ENCODE measurements at regions not wholly inside any gene's neighbourhood (a gene's known extent, or its start where the extent isn't known, plus 50 kb on each side); places are given as distances from the start of the nearest gene placed in this dataset.

DNA sequence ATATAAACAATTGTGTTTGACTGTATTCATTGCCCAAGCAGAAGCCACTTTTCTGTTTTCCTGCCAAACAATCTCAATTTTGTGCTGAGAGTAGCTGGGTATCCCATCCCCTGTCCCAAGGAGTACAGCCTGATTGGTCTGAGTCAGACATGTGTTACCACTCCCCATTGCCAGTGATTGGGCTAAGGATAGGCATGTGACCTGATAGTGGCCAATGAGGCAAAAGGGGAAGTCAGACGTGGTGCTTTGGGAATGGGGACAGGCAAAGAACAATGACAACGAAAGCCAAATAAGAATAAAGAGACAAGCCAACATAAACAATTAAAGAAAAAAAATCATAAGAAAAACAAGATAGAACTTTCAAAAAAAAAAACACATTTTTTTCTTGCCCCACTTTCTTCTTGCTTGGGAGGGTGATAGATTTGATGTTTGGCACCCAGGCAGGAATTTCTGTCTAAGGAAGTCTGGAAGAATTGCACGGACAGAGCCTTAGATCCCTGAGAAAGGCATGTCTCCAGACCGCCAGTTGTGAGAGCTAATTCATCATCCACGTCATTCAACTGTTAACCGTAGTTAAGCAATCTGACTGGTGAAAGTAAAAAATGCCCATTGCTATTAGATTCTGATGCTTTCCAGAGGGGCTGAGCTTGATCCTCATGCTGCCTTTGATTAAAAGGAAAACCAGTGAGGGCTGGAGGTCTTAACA is 626.6 kb upstream of the TMEM132C start:
- in situ Hi-C loops (cut with MboI; ENCODE audit: low sequenced_read_pairs), result no loop called here

DNA sequence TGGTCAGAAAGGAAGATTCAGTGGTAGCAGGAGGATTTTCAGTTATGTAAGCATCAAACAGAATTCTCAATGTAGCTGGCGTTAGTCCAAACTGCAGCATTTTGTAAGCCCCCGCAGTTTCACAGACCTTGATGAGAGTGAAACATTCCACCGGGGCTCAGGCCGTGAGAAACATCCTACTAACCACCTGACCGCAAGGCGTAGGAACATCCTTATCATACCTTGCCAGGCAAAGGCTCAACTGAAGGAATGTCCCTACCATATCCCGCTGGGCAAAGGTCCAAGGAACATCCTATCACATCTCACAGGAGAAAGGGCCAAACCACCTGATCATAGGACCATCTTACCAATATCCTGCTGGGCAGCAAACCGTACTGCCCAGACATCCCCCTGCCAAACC is 624.8 kb upstream of the TMEM132C start:
- in situ Hi-C loops (cut with MboI; ENCODE audit: low sequenced_read_pairs), result no loop called here

DNA sequence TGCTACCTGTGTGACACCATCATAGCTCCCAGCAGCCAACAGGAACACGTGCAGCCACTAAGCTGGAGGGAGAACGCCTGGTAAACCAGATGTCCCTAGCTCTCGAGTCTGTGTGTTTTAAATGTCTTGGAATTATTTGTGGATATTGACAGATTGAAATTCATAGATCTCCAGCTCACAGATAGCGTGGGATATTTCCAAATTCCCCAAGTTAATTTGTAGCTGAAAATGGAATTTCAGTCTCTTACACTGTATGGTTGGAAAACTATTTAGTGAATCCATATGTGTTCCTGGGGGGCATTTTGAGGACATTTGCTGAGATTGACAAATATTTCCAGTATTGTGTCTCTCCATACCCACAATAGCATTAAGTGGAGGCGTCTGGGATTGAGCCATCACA is 618.6 kb upstream of the TMEM132C start:
- in situ Hi-C loops (cut with MboI; ENCODE audit: low sequenced_read_pairs), result no loop called here

DNA sequence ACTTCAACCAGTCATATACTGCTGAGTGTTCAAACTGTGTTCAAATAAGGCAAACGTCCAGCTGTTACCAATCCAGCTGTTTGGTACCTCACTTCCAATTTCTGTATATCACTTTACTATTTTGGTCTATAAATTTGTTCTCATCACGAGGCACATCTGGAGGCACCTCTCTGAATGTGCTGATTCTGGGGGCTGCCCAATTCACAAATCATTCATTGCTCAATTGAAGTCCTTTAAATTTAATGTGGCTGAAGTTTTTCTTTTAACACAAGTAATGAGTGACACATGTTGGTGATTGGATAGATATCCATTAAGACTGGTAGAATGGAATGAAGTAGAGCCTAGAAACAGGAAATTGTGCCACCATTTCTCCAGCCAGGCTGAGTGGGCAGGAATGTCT is 617.0 kb upstream of the TMEM132C start:
- in situ Hi-C loops (cut with MboI; ENCODE audit: low sequenced_read_pairs), result no loop called here

DNA sequence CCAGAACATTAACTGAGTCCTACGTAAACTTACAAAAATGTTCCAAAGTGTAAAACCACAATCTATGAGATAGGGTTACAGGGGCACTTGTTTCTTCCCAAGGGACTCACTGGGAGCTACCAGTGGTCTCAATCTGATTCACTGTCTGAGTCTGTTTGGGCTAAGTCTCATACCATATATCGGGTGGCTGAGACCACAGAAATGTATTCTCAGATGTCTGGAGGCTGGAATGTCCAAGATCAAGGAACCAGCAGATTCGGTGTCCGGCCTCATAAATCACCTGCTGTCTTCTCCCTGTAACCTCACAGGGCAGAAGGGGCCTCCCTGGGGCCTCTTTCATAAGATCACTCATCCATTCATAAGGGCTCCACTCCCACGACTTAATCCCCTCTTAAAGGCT is 616.3 kb upstream of the TMEM132C start:
- in situ Hi-C loops (cut with MboI; ENCODE audit: low sequenced_read_pairs), result no loop called here

DNA sequence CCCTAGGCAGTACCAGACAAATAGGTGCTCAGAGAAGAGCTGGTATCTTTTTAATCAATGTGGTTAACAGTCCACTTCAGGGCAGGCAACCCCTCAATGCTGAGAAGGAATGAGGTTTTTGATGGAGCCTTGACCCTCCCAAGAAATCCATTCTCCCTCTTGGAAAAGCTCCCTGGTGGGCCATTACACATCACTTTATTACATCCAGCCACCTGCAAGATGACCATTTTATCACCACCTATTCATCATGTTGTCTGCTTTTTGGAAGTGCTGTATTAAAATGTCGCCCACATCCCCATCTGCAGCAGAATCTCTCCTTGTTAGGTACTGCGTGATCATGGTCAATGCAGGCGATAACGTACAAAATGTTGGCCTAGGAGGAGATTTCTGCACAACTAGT is 614.7 kb upstream of the TMEM132C start:
- in situ Hi-C loops (cut with MboI; ENCODE audit: low sequenced_read_pairs), result no loop called here

DNA sequence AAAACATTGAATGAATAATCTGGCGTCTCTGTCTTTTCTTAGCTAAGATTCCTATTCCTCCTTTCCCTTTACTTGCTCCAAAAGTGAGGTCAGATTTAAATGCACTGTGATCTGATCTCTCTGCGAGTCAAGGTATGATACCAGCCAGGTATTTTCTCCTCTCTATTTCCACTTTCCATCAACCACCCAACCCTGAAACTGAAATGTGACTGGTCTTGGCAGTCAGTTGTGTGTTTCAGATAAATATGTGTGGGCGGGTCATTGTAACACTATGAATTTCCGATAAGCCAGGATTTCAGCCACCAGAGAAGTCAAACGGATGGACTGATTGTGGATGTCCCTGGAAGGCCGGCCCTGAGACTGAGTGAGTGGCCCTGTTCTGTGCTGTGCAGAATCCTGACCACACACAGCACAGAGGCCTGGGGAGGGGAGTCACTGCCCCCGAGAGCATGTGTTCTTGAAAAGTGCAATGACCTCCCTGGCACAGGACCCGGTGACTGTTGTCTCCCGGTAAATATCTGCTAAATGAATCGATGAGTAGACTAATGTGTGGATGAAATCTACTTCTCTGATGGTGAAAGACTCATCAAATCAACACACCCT is 612.5 kb upstream of the TMEM132C start:
- in situ Hi-C loops (cut with MboI; ENCODE audit: low sequenced_read_pairs), result no loop called here

DNA sequence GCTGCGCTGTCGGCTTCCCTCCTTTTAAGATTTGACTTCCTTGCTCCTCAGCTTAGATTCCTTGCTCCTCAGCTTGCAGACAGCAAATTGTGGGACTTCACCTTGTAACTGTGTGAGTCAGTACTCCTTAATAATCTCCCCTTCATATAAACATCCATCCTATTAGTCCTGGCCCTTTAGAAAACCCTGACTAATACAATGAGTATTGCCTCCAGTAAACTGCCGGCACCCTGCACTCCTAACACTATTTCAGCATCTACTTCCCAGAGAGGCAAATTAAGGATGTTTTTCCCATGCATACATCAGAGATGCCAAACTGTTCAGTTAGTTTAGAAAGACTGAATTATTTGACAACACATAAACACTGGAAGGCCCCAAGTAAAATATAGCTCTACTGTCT is 611.3 kb upstream of the TMEM132C start:
- in situ Hi-C loops (cut with MboI; ENCODE audit: low sequenced_read_pairs), result no loop called here

DNA sequence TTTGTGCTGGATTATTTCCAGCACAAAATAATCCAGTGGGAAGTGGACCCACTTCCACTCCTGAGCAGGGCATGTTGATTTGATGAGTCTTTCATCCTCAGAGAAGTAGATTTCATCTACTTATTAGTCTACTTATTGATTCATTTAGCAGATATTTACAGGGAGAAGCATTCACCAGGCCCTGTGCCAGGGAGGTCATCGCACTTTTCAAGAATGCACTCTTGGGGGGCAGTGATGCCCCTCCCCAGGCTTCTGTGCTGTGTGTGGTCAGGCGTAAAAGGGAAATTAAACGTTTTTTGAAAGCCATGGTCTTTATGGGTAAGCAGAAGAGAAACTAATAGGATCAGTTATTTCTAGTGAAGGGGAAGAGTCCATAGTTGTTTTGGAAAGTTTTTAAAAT is 610.7 kb upstream of the TMEM132C start:
- in situ Hi-C loops (cut with MboI; ENCODE audit: low sequenced_read_pairs), result no loop called here

DNA sequence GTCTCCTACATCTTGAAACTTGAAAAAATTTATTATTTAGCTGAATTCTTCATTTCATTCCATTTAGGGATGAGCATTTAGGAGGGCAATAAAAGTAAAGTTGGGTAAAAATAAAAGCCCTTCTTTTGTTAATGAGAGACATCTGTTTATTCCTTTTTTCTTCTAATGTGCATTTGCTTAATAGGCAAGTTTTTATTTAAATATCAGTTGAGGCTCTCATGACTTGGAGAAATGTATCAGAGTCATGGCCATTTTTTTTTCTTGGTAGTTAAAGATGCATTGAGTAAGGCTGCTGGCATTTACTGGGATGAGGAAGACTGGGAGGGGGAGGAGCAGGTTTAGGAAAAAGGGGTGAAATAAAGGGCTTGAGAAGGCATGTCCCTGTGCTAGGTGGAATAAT is 609.9 kb upstream of the TMEM132C start:
- in situ Hi-C loops (cut with MboI; ENCODE audit: low sequenced_read_pairs), result no loop called here

DNA sequence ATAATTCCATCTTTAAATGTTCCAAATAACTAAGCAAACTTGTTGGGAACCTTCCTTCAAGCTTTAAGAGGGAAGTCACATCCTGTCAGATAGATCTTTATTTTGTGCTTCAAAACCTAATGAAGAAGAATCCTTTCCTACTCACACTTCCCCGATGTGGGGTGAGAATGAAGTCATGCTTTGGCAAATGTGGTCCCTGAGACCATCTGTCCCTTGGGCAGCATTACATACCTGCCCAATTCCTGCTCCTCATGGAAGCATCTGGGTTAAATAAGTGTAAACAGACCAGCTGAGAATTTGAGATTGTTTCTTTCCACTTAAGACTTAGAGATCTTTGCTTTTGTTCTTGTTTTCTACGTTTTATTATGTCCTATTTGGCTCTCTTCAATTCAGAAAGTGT is 606.0 kb upstream of the TMEM132C start:
- in situ Hi-C loops (cut with MboI; ENCODE audit: low sequenced_read_pairs), result no loop called here

DNA sequence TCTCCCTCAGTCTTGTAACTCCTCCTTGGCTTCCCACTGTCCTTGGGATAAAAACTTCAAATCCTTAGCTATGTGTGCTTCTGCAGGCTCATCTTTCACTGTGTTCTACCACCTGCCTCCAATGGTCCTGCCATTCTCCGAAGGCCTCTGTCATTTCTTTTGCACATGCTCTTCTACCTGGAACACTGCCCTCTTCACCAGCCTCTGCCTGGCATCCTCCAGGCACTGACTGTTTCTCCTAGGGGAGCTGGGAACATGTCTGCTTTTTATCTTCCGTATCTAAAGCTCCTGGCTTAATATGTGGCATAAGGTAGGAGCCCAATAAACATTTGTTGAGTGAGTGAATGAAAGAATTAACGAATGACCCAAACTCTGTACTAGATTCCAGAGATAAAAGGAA is 603.3 kb upstream of the TMEM132C start:
- in situ Hi-C loops (cut with MboI; ENCODE audit: low sequenced_read_pairs), result no loop called here

DNA sequence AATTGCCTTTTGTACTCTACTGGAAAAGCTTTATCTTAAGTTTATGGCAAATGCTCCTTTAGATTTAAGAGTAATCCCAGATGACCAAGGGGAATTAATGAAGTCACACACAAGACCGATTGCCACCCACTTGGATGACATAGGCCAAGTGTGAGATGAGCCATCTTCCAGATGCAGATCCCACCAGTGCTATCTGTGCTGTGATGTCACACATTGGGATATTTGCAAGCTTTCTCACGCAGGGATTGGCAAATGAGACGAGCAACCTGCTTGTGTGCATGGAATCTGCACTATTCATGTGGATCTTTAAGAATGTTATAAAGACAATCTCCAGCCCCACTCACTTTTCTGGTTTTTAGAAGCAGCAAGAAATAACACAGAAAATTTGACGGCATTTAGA is 602.1 kb upstream of the TMEM132C start:
- in situ Hi-C loops (cut with MboI; ENCODE audit: low sequenced_read_pairs), result no loop called here

DNA sequence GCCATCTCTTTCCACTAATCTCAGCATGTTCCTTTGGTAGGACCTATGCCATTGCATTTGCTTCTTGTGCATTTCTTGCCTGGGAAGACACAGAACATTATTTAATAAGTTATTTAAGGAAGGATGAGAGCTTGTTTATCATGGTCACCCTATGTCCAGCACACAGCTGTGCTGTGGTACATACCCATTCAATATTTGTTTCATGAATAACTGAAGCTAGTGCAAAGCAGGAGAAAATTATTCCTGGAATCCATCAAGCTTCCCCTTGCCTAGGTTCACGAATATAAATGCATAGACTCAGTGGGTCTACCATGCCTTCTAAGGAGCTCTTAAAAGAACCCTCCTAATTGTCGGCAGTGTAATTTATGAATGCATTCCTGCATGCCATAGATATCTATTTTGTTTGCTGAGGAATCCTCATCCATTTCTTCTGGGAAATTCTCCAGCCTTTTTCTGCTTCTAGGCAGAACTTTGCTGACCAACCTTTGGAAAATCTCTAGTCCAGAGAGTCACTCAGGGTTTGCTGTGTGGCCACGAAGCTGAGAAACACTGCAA is 599.8 kb upstream of the TMEM132C start:
- in situ Hi-C loops (cut with MboI; ENCODE audit: low sequenced_read_pairs), result no loop called here

DNA sequence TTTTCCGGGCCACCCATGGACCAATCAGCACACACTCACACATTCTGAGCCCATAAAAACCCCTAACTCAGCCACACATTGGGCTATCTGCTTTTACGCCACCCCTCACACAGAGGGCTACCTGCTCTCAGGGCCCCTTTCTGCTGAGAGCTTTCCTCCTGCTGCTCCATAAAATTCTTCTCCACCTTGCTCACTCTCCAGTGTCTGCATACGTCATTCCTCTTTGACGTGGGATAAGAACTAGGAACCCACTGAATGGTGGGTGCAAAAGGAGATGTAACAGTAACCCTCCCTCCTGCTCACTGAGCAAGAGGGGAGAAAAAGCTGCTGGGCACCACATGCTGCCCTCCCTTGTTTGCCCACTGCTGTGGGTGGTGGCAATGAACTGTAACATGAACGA is 596.7 kb upstream of the TMEM132C start:
- in situ Hi-C loops (cut with MboI; ENCODE audit: low sequenced_read_pairs), result no loop called here

DNA sequence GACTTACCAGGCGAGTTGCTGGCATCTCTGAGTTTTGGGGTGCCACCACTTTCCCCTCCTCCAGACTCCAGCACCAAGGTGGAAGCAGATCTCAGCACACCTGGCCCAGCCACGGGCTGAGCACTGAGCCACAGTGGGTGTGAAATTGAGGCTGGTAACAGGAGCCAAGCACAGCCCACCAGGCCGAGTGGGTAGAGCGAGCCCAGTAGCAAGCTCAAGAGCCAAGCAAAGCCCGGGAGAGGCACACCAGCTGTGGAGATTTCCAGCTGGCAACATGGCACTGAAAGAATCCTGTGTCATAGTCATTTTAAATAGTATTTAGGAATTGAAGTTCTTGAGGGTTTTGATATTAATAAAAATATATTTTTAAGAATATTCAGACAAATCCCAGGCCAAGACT is 596.2 kb upstream of the TMEM132C start:
- in situ Hi-C loops (cut with MboI; ENCODE audit: low sequenced_read_pairs), result no loop called here

DNA sequence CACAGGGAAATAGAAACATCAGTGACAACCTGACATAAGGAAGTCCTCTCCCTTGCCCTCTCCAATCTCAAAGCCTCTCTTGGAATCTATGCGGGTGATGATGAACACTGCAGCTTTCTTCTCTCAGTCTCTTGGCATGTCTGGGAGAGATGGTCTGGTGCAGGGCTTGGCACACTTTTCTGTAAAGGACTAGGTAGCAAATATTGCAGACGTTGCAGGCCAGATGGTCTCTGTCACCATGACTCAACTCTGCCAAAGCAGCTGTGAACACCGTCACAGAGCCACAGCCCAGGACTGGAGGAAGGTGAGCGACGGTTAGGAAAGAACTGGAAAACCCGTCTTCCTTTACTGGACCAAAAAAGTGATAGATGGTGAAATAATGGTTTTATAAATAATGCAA is 591.0 kb upstream of the TMEM132C start:
- in situ Hi-C loops (cut with MboI; ENCODE audit: low sequenced_read_pairs), result no loop called here

DNA sequence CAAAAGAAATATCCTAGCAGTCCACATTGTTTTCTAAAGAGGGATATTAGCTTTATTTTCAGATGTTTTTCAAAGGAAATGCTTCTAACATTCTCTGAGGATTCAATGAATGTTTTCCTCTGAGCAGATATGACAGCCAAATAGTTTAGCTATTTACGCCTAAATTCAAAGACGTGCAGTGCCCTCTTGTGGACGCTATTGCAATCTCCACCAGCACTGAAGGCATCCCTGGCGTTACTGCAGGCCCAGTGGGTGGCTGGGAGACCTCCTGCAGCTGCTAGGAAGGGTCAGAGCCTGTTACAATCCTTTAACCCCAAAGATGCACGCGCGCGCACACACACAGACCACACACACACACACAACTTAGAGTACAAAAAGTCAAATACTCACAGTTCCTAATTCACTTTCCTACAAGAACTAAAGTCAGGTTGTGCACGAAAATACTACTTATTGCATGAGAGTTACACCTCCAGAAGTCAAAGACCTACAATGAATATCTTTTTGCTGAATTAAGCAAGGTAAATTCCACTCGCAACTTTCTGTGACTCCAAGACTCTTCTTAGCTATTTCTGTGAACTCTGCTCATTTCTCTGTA is 589.3 kb upstream of the TMEM132C start:
- in situ Hi-C loops (cut with MboI; ENCODE audit: low sequenced_read_pairs), result no loop called here

DNA sequence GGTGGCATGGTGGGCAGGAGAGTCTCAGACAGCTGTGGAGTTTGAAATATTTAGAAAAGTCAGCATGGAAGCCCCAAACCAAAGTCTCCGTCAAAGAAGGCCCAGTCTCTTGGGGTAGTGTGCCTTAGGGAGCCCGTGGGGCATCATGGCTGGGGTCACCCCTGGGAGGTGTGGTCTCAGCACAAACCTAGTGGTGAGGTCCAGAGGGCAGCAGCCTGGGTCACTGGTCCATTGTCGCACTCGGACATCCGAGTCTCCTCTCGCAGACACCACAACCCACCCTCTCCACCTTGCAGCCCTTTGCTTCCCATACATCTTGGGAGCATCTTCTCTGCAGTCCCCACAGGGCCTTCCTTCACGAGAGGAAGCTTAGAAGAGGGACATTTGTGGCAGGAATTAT is 588.0 kb upstream of the TMEM132C start:
- in situ Hi-C loops (cut with MboI; ENCODE audit: low sequenced_read_pairs), result no loop called here

DNA sequence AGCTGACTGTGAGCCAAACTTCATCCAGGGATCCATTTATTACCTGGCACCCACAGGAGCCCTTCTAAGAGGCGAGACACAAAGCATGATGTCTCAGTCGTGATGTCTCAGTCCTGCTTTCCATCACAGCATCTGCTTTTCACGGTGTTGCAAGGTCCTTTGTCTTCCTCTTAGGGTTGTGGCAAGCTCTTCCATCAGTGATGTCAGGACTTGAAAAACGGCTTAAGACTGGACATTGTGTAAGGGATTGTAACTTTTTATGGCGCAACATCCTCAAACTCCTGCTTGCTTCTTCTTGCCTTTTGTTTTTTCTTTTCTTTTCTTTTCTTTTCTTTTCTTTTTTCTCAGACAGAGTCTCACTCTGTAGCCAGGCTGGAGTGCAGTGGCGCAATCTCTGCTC is 586.5 kb upstream of the TMEM132C start:
- in situ Hi-C loops (cut with MboI; ENCODE audit: low sequenced_read_pairs), result no loop called here

DNA sequence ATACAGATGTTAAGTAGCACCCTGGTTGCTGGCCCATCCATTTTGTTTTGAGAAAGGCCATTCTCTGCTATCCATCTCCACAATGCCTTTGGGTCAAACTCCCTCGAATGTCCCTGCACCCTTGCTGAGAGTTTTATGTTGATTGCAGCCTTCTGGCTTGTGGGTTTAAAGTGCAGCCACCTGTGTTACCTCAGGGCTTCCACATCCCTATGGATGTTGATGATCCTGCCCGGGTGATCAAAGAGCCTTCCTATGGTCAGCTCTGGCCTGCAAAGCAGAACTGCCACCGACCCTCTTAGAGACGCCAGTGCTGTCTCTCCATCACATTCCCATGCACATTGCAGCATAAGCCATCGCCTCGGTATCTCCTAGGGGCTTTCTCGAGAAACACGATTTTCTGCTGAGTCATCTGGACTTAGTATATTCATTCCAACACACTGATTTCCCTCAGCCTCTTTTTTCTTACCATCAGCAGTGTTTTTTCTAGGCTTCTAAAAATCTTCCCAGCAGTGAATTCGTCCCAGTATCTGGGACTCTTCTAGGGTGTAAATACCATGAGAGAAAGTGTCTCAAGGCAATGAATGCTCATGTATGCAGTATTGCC is 585.7 kb upstream of the TMEM132C start:
- in situ Hi-C loops (cut with MboI; ENCODE audit: low sequenced_read_pairs), result no loop called here

DNA sequence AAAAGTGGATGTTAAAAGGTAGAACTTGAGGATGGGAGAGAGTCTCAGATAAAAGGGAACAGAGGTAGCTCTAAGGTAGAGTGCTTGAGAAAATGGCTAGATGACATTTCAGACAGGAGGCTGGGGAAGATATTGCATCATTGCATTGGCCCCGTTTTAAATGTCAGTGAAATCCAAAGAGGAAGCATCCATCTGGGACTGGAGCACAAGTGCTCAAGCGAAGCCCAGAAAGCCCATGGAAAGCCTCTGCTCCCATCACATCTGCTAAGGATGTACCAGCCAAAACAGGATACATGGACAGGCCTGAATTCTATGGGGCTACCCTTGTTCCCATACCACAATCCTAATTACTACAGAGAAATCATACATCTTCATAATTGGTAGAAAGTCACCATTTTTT is 581.5 kb upstream of the TMEM132C start:
- in situ Hi-C loops (cut with MboI; ENCODE audit: low sequenced_read_pairs), result no loop called here

All from HL-60/S4 (cell line).